ENCODE measurements at regions not wholly inside any gene's neighbourhood (a gene's known extent, or its start where the extent isn't known, plus 50 kb on each side); places are given as distances from the start of the nearest gene placed in this dataset.

GRCh38 chr5:173453167-173453566 lies 125.0 kb upstream of the STC2 start:
- CTCF ChIA-PET: interaction anchor here (0.9 to 2.9 kb wide), 5 partner anchors 8 to 163 kb away, joined by 3 to 8 read pairs (median 5); partner anchors contain the start of gene BOD1
- Histone ChIP-seq H3K9me1 (replicated peaks; ENCODE audit: control insufficient read depth, extremely low read depth, insufficient read depth, low read length) (no peaks in the 10 kb centered on the region), H3K27me3 (ENCODE audit: control insufficient read depth in 2 of 2, insufficient read depth in 2 of 2, low read length in 2 of 2) (no peaks in the 10 kb centered on the region), H3K4me2 (ENCODE audit: insufficient read depth, low read length) (no peak overlapping the region), H4K20me1 (replicated peaks; ENCODE audit: control insufficient read depth, extremely low read depth, insufficient read depth, low read length) (no peaks in the 10 kb centered on the region), H3K36me3 (ENCODE audit: control insufficient read depth in 2 of 2, extremely low read depth in 1 of 2, insufficient read depth in 2 of 2, low read length in 2 of 2) (no peaks in the 10 kb centered on the region), H2AFZ (ENCODE audit: low read depth, low read length) (no peak overlapping the region), H3K9me3 (replicated peaks; ENCODE audit: control insufficient read depth, insufficient read depth, low read length) (no peaks in the 10 kb centered on the region), H3K79me2 (ENCODE audit: control insufficient read depth, insufficient read depth, low read length) (no peaks in the 10 kb centered on the region), H3K27ac (ENCODE audit: insufficient read depth, low read depth, low read length) (no peak overlapping the region), H3K9ac (replicated peaks; ENCODE audit: extremely low read depth, insufficient read depth, low read length) (no peak overlapping the region), H3K4me3 (replicated peaks in 1 of 3; ENCODE audit: insufficient read depth in 1 of 3, low read depth in 1 of 3, low read length in 3 of 3) (no peak overlapping the region), H3K4me1 (ENCODE audit: control insufficient read depth, extremely low read depth, insufficient read depth, low read length) (peaks cover 23% of the 10 kb centered on the region)
- POLR2A ChIA-PET: no interaction called here
- no peak for TF ChIP-seq FOS (IDR thresholded peaks at IDR 0.05; ENCODE audit: borderline replicate concordance, insufficient read depth, low read length)
- TF ChIP-seq MYC (IDR thresholded peaks at IDR 0.05; ENCODE audit: low read depth, low read length): no peak
- TF ChIP-seq GATA2 (IDR thresholded peaks at IDR 0.05; ENCODE audit: insufficient read depth, insufficient read length, low read depth, low read length): no peak
- no peak for TF ChIP-seq POLR2AphosphoS5 (IDR thresholded peaks at IDR 0.05; ENCODE audit: insufficient read depth, low read depth, low read length)
- no peak for TF ChIP-seq MAX (IDR thresholded peaks at IDR 0.05; ENCODE audit: insufficient read depth, insufficient read length)
- TF ChIP-seq EZH2 (IDR thresholded peaks at IDR 0.05; ENCODE audit: borderline replicate concordance, low read depth, low read length, severe bottlenecking): no peak
- no peak for TF ChIP-seq POLR2A (IDR thresholded peaks at IDR 0.05; ENCODE audit: low read depth, low read length)
- TF ChIP-seq JUN (IDR thresholded peaks at IDR 0.05; ENCODE audit: borderline replicate concordance, insufficient read depth, insufficient read length, low read depth): no peak
- TF ChIP-seq CTCF (IDR thresholded peaks at IDR 0.05; ENCODE audit: extremely low read depth in 1 of 2, insufficient read depth in 1 of 2, low read depth in 1 of 2, low read length in 2 of 2): no peak
- FAIRE-seq: no peak
- BruUV-seq (replicated peaks): no TSS peak
- DNase-seq (ENCODE audit: low read depth, low spot score): no peak
- intact Hi-C loops (cut with micrococcal nuclease) (loop anchor here (5.0 kb wide), 1 partner anchor 119 kb away; no protein-coding TSS in a partner anchor), dilution Hi-C loops (cut with MboI; ENCODE audit: extremely low pct_ligation_motif_present, low sequenced_read_pairs) (no loop called here)
